Middle frontal gyrus (tissue), 1 donor: ENCODE measurements at regions not wholly inside any gene's neighbourhood (a gene's known extent, or its start where the extent isn't known, plus 50 kb on each side); places are given as distances from the start of the nearest gene placed in this dataset.

ENCODE experiments used
- DNase-seq: peaks from one replicate; pipeline ENCODE4 v3.0.0-alpha.2; 2015; ENCODE audit warnings: low spot score; ENCODE audit errors: extremely low spot score

DNA sequence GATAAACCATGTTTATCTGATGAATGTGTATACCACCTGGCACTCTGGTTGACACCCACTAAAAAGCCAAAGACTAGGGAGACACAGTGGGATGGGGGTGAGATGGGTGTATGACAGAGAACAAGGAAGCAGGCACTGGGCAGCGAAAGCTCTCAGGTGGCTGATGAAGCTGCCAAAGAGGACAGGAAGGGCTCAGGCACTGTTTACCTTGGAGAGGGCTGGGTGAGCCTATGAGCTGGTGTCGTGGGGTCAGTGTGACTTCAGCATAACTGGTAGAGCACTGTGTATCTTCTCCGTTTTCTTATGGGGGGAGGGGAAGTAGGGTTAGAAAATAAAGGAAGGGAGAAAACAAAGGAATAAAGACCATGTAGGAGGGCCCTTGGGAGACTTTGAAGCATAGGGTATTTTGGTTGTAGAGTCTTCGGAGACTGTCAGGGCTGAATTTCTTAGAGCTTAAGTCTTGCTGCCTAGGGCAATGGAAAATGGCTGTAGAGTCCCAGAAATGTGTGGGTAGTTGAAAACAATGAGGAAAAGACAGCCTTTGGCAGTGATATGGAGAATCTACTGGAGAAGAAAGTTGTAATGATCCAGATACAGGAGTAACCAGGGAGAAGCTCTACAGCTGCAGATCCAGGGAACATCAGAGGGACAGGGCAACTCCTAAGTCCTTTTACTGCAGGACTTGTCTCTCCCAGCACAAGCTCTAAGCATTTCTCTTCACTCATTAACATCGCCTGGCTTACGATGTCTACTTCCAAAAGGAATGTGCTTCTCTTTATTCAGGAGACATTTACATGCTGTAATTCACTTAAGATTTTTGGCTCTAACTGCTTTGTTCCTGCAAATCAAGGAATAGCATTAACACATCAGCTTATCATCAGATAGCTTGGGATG lies 120.0 kb downstream of the AQP4 start:
- DNase-seq: no peak

DNA sequence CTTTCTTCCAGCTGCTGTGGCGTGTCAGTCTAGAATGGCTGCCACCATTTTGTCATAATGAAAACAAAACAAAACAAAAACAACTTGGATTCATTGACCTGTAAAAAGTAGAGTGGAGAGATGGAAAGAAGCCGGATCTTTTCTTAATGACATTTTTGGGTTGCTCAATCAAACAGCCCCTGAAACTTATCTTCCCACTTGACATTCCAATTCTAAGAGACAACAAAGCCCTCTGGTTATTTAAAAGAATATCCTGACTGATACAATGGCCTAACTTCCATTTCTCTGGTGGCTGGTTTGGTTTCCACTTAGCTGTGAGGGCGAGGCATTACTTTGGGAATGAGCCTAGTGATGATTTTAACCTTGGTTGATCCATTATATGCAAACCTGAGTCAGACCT lies 123.7 kb downstream of the AQP4 start:
- no peak for DNase-seq

DNA sequence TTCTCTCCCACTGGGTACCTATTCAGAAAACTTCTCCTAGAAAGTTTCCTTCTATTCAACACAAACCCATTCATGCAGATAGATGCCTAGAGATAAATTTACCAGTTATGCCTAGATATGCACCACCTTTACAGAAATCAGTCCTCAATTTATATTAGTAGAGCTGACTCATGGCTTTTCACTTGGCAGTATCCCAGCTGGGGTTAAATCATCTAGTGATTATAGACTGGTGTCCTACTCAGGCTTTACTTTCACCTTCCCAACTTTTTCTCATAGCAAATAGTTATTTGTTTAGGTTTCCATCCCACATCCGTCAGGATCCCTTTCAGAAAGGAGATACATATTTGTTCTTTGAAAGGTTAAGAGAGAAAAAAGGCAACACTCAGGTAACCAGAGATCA lies 124.5 kb downstream of the AQP4 start:
- DNase-seq: no peak

DNA sequence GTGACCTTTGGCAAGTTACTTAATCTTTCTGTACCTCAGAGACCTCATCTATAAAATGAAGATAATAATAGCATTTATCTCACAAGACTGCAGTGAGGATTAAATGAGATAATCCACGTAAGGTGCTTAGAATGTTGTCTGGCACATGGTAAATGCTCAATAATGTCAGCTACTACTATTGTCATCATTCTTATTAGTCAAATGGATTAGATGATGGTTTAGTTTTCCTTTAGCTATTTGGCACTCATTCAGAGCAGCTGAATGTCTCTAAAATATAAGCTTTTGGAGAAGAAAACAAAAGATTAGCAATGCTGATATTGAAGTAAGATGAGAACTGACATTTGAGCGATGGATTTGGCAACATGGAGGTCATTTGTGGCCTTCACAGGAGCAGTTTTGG lies 125.1 kb downstream of the AQP4 start:
- no peak for DNase-seq

- no peak for DNase-seq
These were observed 126.8 kb downstream of the AQP4 start for GRCh38 chr18:26738706-26739105.

DNA sequence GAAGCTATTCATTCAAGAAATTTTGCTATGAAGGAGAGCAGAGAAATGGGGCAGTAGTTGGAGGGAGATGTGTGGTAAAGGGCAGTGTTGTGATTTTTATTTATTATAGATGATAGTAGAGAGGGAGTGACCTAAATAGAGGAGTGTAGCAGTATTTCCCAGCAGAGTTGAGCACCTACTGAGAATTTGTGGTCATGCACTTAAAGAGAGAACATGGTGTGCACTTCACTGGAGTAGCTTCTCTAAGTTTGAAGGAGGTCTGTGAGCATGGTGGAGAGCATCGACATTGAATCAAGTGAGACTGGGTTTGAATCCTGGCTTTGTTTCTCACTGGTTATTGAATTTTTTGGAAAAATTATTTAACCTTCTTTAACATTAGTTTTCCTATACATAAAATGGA lies 129.2 kb downstream of the AQP4 start:
- no peak for DNase-seq

DNA sequence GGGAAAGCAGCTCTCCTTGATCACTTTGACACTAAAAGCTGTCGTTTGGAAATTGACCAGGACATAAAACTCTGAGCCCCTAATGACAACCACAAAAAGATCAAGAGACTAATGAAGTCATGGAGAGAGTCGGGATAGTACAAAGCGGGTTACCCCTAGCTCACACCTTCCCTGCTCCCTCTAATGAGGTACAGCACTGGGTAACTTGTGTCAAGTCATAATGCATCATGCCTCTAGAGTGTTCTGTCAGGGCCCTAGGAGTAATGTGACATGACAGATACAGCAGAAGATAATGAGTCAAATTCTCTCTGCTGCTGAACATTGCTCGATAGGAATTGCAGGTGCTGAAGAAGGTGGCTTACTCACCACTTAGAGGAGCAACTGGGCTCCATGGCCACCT lies 130.7 kb downstream of the AQP4 start:
- no peak for DNase-seq

GRCh38 chr18:26729449-26729848 lies 136.1 kb downstream of the AQP4 start:
- DNase-seq: no peak

- no peak for DNase-seq
These were observed 136.5 kb downstream of the AQP4 start for GRCh38 chr18:26729008-26729407.

DNA sequence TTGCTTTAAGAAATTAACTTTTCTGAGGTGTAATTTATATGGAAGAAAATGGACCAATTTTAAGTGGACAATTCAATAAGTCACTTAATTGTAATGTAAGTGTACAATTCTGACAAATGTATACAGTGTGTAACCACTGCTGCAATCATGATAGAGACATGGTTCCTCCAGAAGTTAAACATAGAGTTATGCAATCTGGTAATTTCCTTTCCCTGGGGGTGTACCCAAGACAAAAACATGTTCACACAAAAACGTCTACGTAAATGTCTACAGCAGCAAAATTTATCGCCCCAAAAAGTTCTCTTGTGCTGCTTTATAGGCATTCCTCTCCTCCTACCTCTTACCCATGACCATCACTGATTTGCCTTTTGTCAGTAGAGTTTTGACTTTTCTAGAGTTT lies 141.5 kb downstream of the AQP4 start:
- DNase-seq: no peak

GRCh38 chr18:26722565-26722931 lies 143.0 kb downstream of the AQP4 start:
- DNase-seq: no peak

DNA sequence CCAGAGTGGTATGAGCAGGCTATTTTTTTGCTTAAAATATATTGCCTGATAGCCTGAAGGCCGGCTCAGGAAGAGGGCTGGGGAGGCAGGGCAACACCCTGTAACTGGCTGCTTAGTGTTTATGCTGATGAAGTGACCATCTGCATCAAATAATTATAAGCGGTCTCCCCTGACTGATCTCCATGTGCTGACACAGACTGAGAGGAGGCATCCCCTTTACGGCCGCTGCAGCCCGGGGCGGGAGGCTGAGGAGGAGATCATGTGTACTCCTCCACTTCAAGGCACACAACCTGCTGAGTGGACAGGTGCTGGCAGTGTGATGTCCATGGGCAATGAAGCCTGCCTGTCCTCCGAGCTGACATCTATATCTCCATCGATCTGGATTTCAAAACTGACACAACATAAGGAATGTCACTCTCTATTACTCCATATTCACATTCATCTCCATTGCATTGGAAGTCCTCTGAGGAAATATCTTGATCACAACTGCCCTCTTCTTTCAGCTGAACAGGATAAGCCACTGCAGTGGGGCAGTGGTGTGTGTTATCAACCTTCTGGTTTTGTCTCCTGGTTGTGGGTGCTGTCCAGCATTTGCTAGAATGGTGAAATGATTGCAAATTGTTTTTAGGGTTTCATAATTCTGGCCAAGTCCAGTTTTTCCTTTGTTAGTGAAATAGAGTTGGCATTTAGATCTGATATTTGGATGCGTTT lies 143.5 kb downstream of the AQP4 start:
- DNase-seq: no peak

- no peak for DNase-seq
These were observed 145.6 kb downstream of the AQP4 start for GRCh38 chr18:26719896-26720295.

DNA sequence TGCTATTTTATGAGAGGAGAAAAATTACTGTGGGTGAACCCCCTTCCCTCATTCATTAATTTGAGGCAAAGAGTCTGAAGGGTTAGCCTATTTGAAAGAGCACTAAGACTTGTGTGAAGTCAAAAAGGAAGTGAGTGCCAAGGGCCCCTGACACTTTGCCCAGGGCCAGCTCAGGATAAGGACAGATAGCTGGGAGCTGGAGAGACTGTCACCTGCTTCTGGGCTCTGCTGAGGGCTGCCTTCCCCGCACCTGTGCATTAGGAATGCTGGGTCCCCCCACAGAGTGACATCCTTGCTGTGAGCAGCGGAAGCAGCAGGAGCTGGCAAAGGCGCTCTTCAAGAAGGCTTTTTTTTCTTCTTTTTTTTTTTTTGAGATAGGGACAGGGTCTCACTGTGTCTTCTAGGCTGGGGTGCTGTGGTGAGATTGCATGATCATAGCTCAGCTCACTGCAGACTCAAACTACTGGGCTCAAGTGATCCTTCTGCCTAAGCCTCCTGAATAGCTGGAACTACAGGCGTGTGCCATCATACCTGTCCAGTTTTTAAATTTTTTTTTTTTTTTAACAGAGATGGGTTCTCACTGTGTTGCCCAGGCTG lies 148.3 kb downstream of the AQP4 start:
- no peak for DNase-seq

DNA sequence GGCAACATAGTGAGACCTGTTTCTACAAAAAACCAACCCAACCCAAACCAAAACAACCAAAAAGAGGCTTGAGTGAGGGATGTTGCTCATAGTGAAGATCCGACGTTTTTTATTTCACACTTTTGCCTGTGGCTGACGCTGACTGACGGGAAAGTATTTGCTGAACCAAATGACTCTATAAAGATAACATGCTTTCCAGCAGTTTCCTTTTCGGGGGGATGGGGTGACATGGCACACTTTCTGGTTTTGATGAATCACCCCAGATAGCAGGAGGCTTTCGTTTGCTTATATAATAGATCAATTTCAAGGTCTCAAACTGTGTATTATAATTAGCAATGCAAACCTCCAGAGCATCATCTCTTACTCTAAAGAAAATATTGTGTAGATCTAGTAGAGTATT lies 150.8 kb downstream of the AQP4 start:
- no peak for DNase-seq

- no peak for DNase-seq
These were observed 153.8 kb downstream of the AQP4 start for GRCh38 chr18:26711756-26712155.

DNA sequence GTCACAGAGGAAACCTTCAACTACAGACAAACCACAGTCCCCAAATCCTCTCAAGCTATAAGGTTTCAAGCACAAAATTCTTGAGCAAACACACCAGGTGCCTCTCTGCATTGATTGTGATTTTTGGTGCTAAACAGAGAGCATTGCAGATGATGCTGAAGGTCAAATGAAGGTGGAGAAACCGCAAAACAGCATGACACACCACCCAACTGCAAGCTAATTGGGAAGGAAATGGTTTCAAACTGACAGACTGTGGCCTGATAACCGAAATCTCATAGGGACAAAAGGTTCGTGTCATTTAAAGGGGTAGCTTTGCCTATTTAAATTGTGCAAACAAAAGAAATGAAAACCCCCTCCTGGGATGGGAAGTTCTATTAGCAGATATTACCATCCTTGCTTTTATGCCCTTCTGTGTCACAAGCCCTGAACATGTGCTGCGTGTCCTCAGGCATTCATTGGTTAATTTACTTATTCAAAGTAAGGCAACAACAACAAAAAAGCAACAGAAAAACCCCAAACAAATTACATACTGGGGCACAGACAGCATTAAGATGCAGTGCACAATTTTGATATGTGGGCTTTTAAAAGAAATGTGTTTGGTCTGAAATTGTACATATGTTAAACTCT lies 154.9 kb downstream of the AQP4 start:
- no peak for DNase-seq

- DNase-seq: no peak
These were observed 155.6 kb downstream of the AQP4 start for GRCh38 chr18:26709897-26710296.

GRCh38 chr18:26708806-26709716 lies 156.4 kb downstream of the AQP4 start:
- no peak for DNase-seq

- no peak for DNase-seq
These were observed 158.6 kb downstream of the AQP4 start for GRCh38 chr18:26706911-26707351.

DNA sequence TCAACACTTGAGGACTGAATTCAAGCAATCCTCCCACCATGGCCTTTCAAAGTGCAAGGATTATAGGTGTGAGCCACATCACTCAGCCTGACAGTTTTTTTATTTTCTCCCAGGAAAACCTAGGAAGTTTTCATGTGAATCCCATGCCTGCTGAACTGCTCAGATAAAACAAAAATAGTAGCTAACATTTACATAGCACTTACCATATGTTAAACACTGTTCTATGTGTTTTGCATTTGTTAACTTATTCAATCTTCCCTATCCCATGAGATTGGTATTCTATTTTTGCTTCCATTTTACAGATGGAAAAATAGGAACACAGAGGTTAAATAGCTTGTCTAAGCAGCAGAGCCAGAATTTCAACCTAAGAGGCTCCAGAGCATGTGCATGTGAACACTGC lies 157.4 kb upstream of the KCTD1 start:
- no peak for DNase-seq
